CD4-positive, alpha-beta T cell treated with Interferon alpha-2 for 1 hour (primary cell): ENCODE measurements at regions not wholly inside any gene's neighbourhood (a gene's known extent, or its start where the extent isn't known, plus 50 kb on each side); places are given as distances from the start of the nearest gene placed in this dataset.

Experiments used
- DNase-seq, 2 donors: peaks; one replicate each; pipeline ENCODE4 v3.0.0-alpha.2; 2020 to 2022

- no peak for DNase-seq
These were observed 440.0 kb downstream of the RFC3 start for GRCh38 chr13:34257966-34258365.

- no peak for DNase-seq
These were observed 440.9 kb downstream of the RFC3 start for GRCh38 chr13:34258646-34259386.

GRCh38 chr13:34263681-34264080 is 445.7 kb downstream of the RFC3 start:
- no peak for DNase-seq

- no peak for DNase-seq
These were observed 447.2 kb downstream of the RFC3 start for GRCh38 chr13:34265046-34265679.

- no peak for DNase-seq
These were observed 458.8 kb downstream of the RFC3 start for GRCh38 chr13:34276764-34277163.

GRCh38 chr13:34277936-34278335 is 460.0 kb downstream of the RFC3 start:
- no peak for DNase-seq

- DNase-seq, result no peak
These were observed 460.8 kb downstream of the RFC3 start for GRCh38 chr13:34278780-34279179.

- DNase-seq, result no peak
These were observed 472.7 kb downstream of the RFC3 start for GRCh38 chr13:34290661-34291060.

- no peak for DNase-seq
These were observed 476.7 kb downstream of the RFC3 start for GRCh38 chr13:34294483-34295129.

- DNase-seq, result no peak
These were observed 482.6 kb downstream of the RFC3 start for GRCh38 chr13:34300559-34300958.

GRCh38 chr13:34302596-34302995 is 484.6 kb downstream of the RFC3 start:
- DNase-seq, result no peak

GRCh38 chr13:34303346-34303745 is 485.4 kb downstream of the RFC3 start:
- no peak for DNase-seq

GRCh38 chr13:34307607-34308006 is 489.7 kb downstream of the RFC3 start:
- no peak for DNase-seq

- no peak for DNase-seq
These were observed 490.8 kb downstream of the RFC3 start for GRCh38 chr13:34308725-34309124.

GRCh38 chr13:34310539-34310938 is 492.6 kb downstream of the RFC3 start:
- no peak for DNase-seq

GRCh38 chr13:34311251-34311650 is 493.3 kb downstream of the RFC3 start:
- no peak for DNase-seq

GRCh38 chr13:34312578-34312977 is 494.6 kb downstream of the RFC3 start:
- no peak for DNase-seq

- DNase-seq, result no peak
These were observed 502.1 kb downstream of the RFC3 start for GRCh38 chr13:34320084-34320483.

- DNase-seq, result no peak
These were observed 504.2 kb downstream of the RFC3 start for GRCh38 chr13:34322014-34322742.

GRCh38 chr13:34322743-34323074 is 504.8 kb downstream of the RFC3 start:
- no peak for DNase-seq

- DNase-seq, result no peak
These were observed 517.4 kb downstream of the RFC3 start for GRCh38 chr13:34335014-34336007.

GRCh38 chr13:34338102-34338501 is 520.2 kb downstream of the RFC3 start:
- DNase-seq, result no peak
